HEK293 (cell line): ENCODE measurements at regions not wholly inside any gene's neighbourhood (a gene's known extent, or its start where the extent isn't known, plus 50 kb on each side); places are given as distances from the start of the nearest gene placed in this dataset.

ENCODE experiments used
- CTCF ChIA-PET: fragments of 350-600 bp; formaldehyde crosslinking; extraction: SDS; loops from one replicate; lab custom pipeline; 2021; ENCODE audit warnings: antibody characterized with exemption; lab: Yijun Ruan, JAX
- POLR2A ChIA-PET: fragments of 300-600 bp; formaldehyde crosslinking; extraction: SDS; loops from one replicate; lab custom pipeline; 2020; ENCODE audit warnings: antibody characterized with exemption, inconsistent platforms; lab: Yijun Ruan, JAX
- H3K27ac ChIP-seq: fragments of 200-500 bp; sonication (Bioruptor generic); 2 replicates; pipeline ENCODE4 v1.5.1; 2014; ENCODE audit warnings: low read depth, low read length, control low read depth, inconsistent platforms; ENCODE audit errors: extremely low read depth
- H3K36me3 ChIP-seq, 2 experiments: fragments of 200-500 bp in 1 of 2; sonication (Bioruptor generic) in 1 of 2; 1 replicate in 1 of 2; 2 replicates in 1 of 2; pipeline ENCODE4 v1.5.1; 2014 to 2017; ENCODE audit warnings: inconsistent platforms in 2 of 2, low read length in 2 of 2; ENCODE audit not compliant: control insufficient read depth in 2 of 2, insufficient read depth in 1 of 2
- H3K4me1 ChIP-seq: fragments of 200-500 bp; sonication (Bioruptor generic); 2 replicates; pipeline ENCODE4 v1.5.1; 2014; ENCODE audit warnings: mild to moderate bottlenecking, low read length, inconsistent platforms; ENCODE audit not compliant: control insufficient read depth, insufficient read depth
- H3K4me3 ChIP-seq: 2 replicates; pipeline ENCODE4 v1.5.1; 2011; ENCODE audit warnings: low read depth, mild to moderate bottlenecking, control low read depth, low read length, moderate library complexity
- H3K9me3 ChIP-seq: fragments of 200-500 bp; sonication (Bioruptor generic); 2 replicates; pipeline ENCODE4 v1.5.1; 2014; ENCODE audit warnings: low read depth, low read length, inconsistent platforms; ENCODE audit not compliant: control insufficient read depth, insufficient read depth
- GLI2 ChIP-seq: fragments of 450-650 bp; formaldehyde crosslinking; IDR thresholded peaks from 2 replicates; pipeline ENCODE4; 2017; ENCODE audit warnings: missing biosample characterization, missing genetic modification characterization, low read depth, borderline replicate concordance
- KLF16 ChIP-seq: fragments of 450-650 bp; formaldehyde crosslinking; IDR thresholded peaks from 2 replicates; pipeline ENCODE4 v1.5.1; 2017; ENCODE audit warnings: missing biosample characterization, missing genetic modification characterization
- RBAK ChIP-seq: fragments of 450-650 bp; formaldehyde crosslinking; IDR thresholded peaks from 2 replicates; pipeline ENCODE4 v1.5.1; 2016; ENCODE audit warnings: missing biosample characterization, missing genetic modification characterization
- SALL2 ChIP-seq: fragments of 450-650 bp; formaldehyde crosslinking; IDR thresholded peaks from 2 replicates; pipeline ENCODE4 v1.5.0; 2017; ENCODE audit warnings: missing biosample characterization, mild to moderate bottlenecking, missing genetic modification characterization, borderline replicate concordance
- SETDB1 ChIP-seq: IDR thresholded peaks from one replicate; pipeline ENCODE4 v1.6.1; 2017; ENCODE audit warnings: mild to moderate bottlenecking, low read length, moderate library complexity, mixed read lengths; ENCODE audit not compliant: insufficient read length
- ZBTB21 ChIP-seq: fragments of 450-650 bp; formaldehyde crosslinking; IDR thresholded peaks from 2 replicates; pipeline ENCODE4 v1.5.1; 2017; ENCODE audit warnings: missing biosample characterization, missing genetic modification characterization
- ZBTB7A ChIP-seq: fragments of 450-650 bp; formaldehyde crosslinking; IDR thresholded peaks from 2 replicates; pipeline ENCODE4 v1.5.1; 2016; ENCODE audit warnings: low read depth, missing biosample characterization, missing genetic modification characterization
- ZFP41 ChIP-seq: fragments of 450-650 bp; formaldehyde crosslinking; IDR thresholded peaks from 2 replicates; pipeline ENCODE4 v1.5.1; 2016; ENCODE audit warnings: missing biosample characterization, missing genetic modification characterization, borderline replicate concordance
- ZNF140 ChIP-seq: fragments of 450-650 bp; formaldehyde crosslinking; IDR thresholded peaks from 2 replicates; pipeline ENCODE4 v1.5.1; 2016; ENCODE audit warnings: missing biosample characterization, missing genetic modification characterization
- ZNF214 ChIP-seq: fragments of 450-650 bp; formaldehyde crosslinking; IDR thresholded peaks from 2 replicates; pipeline ENCODE4 v1.5.1; 2017; ENCODE audit warnings: missing biosample characterization, mild to moderate bottlenecking, missing genetic modification characterization, borderline replicate concordance
- ZNF248 ChIP-seq: fragments of 450-650 bp; formaldehyde crosslinking; IDR thresholded peaks from 2 replicates; pipeline ENCODE4 v1.5.1; 2017; ENCODE audit warnings: missing biosample characterization, missing genetic modification characterization
- ZNF350 ChIP-seq: fragments of 450-650 bp; formaldehyde crosslinking; IDR thresholded peaks from 2 replicates; pipeline ENCODE4 v1.5.0; 2017; ENCODE audit warnings: missing biosample characterization, mild to moderate bottlenecking, missing genetic modification characterization
- ZNF426 ChIP-seq: fragments of 450-650 bp; formaldehyde crosslinking; IDR thresholded peaks from 2 replicates; pipeline ENCODE4 v1.5.1; 2017; ENCODE audit warnings: missing biosample characterization, missing genetic modification characterization, mild to moderate bottlenecking, inconsistent platforms, moderate library complexity
- ZNF514 ChIP-seq: fragments of 450-650 bp; formaldehyde crosslinking; IDR thresholded peaks from 2 replicates; pipeline ENCODE4 v1.5.1; 2016; ENCODE audit warnings: missing biosample characterization, missing genetic modification characterization
- ZNF548 ChIP-seq: fragments of 450-650 bp; formaldehyde crosslinking; IDR thresholded peaks from 2 replicates; pipeline ENCODE4 v1.5.1; 2016; ENCODE audit warnings: missing biosample characterization, missing genetic modification characterization
- ZNF555 ChIP-seq: fragments of 450-650 bp; formaldehyde crosslinking; conservative IDR thresholded peaks from 2 replicates; pipeline ENCODE4 v1.5.1; 2017; ENCODE audit warnings: missing biosample characterization, mild to moderate bottlenecking, missing genetic modification characterization, inconsistent platforms
- ZNF585B ChIP-seq: fragments of 450-650 bp; formaldehyde crosslinking; IDR thresholded peaks from 2 replicates; pipeline ENCODE4 v1.5.1; 2016; ENCODE audit warnings: missing biosample characterization, missing genetic modification characterization
- ZNF596 ChIP-seq: fragments of 450-650 bp; IDR thresholded peaks from 2 replicates; pipeline ENCODE4 v1.5.0; 2018; ENCODE audit warnings: missing biosample characterization, mild to moderate bottlenecking, missing genetic modification characterization, moderate library complexity
- ZNF623 ChIP-seq: fragments of 450-650 bp; formaldehyde crosslinking; IDR thresholded peaks from 2 replicates; pipeline ENCODE4 v1.5.1; 2016; ENCODE audit warnings: missing biosample characterization, missing genetic modification characterization
- ZNF677 ChIP-seq: fragments of 450-650 bp; IDR thresholded peaks from 2 replicates; pipeline ENCODE4 v1.5.0; 2018; ENCODE audit warnings: missing biosample characterization, mild to moderate bottlenecking, missing genetic modification characterization, moderate library complexity
- ZNF701 ChIP-seq: fragments of 450-650 bp; formaldehyde crosslinking; IDR thresholded peaks from 2 replicates; pipeline ENCODE4 v1.5.1; 2016; ENCODE audit warnings: missing biosample characterization, missing genetic modification characterization
- ZNF792 ChIP-seq: fragments of 450-650 bp; formaldehyde crosslinking; IDR thresholded peaks from 2 replicates; pipeline ENCODE4 v1.5.1; 2016; ENCODE audit warnings: missing biosample characterization, missing genetic modification characterization
- ZSCAN23 ChIP-seq: fragments of 450-650 bp; formaldehyde crosslinking; IDR thresholded peaks from 2 replicates; pipeline ENCODE4 v1.5.1; 2016; ENCODE audit warnings: missing biosample characterization, missing genetic modification characterization
- TF ChIP-seq, protein P1 (sequence below): fragments of 450-650 bp; formaldehyde crosslinking; IDR thresholded peaks from 2 replicates; pipeline ENCODE4 v1.5.1; 2016; ENCODE audit warnings: missing biosample characterization, missing genetic modification characterization, borderline replicate concordance
- TF ChIP-seq, protein P2 (sequence below): fragments of 450-650 bp; formaldehyde crosslinking; IDR thresholded peaks from 2 replicates; pipeline ENCODE4 v1.5.1; 2016; ENCODE audit warnings: missing biosample characterization, missing genetic modification characterization
- TF ChIP-seq, protein P3 (sequence below): fragments of 450-650 bp; formaldehyde crosslinking; optimal IDR thresholded peaks from 2 replicates; pipeline ENCODE3; 2016; ENCODE audit warnings: missing biosample characterization, mild to moderate bottlenecking, missing genetic modification characterization
- TF ChIP-seq, protein P4 (sequence below): fragments of 450-650 bp; formaldehyde crosslinking; IDR thresholded peaks from 2 replicates; pipeline ENCODE4 v1.5.1; 2016; ENCODE audit warnings: missing biosample characterization, missing genetic modification characterization

GRCh38 chr1:221451741-221452140 is 290.1 kb downstream of the DUSP10 start:
- CTCF ChIA-PET = no interaction called here
- POLR2A ChIA-PET = no interaction called here
- Histone ChIP-seq H3K4me1 (no peaks in the 10 kb centered on the region), H3K9me3 (no peaks in the 10 kb centered on the region), H3K4me3 (no peak overlapping the region), H3K27ac (no peak overlapping the region), H3K36me3 (no peaks in the 10 kb centered on the region)
- TF ChIP-seq ZNF248 (no peak), ZNF140 (tag by site-specific recombination) (no peak), ZNF677 (tag by site-specific recombination) (no peak), ZNF426 (tag by site-specific recombination) (no peak), ZNF623 (no peak), ZSCAN23 (tag by site-specific recombination) (no peak), KLF16 (tag by site-specific recombination) (no peak), ZNF350 (tag by site-specific recombination) (no peak), ZNF548 (tag by site-specific recombination) (no peak), ZNF792 (tag by site-specific recombination) (no peak), SETDB1 (no peak), ZNF596 (tag by site-specific recombination) (no peak), ZBTB21 (no peak), ZFP41 (no peak), ZNF514 (tag by site-specific recombination) (no peak), ZNF585B (tag by site-specific recombination) (no peak), ZNF555 (no peak), RBAK (tag by site-specific recombination) (no peak)
- TF ChIP-seq, protein P1, sequence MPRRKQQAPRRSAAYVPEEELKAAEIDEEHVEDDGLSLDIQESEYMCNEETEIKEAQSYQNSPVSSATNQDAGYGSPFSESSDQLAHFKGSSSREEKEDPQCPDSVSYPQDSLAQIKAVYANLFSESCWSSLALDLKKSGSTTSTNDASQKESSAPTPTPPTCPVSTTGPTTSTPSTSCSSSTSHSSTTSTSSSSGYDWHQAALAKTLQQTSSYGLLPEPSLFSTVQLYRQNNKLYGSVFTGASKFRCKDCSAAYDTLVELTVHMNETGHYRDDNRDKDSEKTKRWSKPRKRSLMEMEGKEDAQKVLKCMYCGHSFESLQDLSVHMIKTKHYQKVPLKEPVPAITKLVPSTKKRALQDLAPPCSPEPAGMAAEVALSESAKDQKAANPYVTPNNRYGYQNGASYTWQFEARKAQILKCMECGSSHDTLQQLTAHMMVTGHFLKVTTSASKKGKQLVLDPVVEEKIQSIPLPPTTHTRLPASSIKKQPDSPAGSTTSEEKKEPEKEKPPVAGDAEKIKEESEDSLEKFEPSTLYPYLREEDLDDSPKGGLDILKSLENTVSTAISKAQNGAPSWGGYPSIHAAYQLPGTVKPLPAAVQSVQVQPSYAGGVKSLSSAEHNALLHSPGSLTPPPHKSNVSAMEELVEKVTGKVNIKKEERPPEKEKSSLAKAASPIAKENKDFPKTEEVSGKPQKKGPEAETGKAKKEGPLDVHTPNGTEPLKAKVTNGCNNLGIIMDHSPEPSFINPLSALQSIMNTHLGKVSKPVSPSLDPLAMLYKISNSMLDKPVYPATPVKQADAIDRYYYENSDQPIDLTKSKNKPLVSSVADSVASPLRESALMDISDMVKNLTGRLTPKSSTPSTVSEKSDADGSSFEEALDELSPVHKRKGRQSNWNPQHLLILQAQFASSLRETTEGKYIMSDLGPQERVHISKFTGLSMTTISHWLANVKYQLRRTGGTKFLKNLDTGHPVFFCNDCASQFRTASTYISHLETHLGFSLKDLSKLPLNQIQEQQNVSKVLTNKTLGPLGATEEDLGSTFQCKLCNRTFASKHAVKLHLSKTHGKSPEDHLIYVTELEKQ (tag by site-specific recombination) = no peak
- TF ChIP-seq, protein P2, sequence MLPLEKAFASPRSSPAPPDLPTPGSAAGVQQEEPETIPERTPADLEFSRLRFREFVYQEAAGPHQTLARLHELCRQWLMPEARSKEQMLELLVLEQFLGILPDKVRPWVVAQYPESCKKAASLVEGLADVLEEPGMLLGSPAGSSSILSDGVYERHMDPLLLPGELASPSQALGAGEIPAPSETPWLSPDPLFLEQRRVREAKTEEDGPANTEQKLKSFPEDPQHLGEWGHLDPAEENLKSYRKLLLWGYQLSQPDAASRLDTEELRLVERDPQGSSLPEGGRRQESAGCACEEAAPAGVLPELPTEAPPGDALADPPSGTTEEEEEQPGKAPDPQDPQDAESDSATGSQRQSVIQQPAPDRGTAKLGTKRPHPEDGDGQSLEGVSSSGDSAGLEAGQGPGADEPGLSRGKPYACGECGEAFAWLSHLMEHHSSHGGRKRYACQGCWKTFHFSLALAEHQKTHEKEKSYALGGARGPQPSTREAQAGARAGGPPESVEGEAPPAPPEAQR = no peak

DNA sequence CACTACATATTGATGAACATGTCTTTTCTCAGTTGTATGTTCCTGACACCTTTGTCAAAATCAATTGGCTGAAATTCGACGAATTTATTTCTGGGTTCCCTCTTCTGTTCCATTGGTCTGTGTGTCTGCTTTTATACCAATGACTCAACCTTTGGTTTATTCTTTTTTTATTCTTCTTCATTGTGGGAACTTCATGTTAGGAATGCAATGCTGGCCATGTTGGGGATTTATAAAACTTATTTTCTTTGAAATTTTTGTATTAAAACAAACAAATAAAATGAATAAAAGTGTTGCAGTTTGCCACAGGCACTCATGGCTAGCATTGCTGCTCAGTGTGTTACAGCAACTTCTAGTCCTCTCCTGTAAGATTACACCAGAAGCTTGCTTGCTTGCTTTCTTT is 287.8 kb downstream of the DUSP10 start:
- ChIA-PET CTCF (no interaction called here), POLR2A (no interaction called here)
- Histone ChIP-seq H3K36me3 (no peaks in the 10 kb centered on the region), H3K9me3 (no peaks in the 10 kb centered on the region), H3K4me1 (no peaks in the 10 kb centered on the region), H3K4me3 (no peak overlapping the region), H3K27ac (no peak overlapping the region)
- no peak for TF ChIP-seq ZNF701 (tag by site-specific recombination)
- no peak for TF ChIP-seq SALL2 (tag by site-specific recombination)
- TF ChIP-seq ZNF214 = no peak
- TF ChIP-seq GLI2 (tag by site-specific recombination) = no peak
- TF ChIP-seq, protein P3, sequence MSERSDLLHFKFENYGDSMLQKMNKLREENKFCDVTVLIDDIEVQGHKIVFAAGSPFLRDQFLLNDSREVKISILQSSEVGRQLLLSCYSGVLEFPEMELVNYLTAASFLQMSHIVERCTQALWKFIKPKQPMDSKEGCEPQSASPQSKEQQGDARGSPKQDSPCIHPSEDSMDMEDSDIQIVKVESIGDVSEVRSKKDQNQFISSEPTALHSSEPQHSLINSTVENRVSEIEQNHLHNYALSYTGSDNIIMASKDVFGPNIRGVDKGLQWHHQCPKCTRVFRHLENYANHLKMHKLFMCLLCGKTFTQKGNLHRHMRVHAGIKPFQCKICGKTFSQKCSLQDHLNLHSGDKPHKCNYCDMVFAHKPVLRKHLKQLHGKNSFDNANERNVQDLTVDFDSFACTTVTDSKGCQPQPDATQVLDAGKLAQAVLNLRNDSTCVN (tag by site-specific recombination) = no peak
- TF ChIP-seq, protein P4, sequence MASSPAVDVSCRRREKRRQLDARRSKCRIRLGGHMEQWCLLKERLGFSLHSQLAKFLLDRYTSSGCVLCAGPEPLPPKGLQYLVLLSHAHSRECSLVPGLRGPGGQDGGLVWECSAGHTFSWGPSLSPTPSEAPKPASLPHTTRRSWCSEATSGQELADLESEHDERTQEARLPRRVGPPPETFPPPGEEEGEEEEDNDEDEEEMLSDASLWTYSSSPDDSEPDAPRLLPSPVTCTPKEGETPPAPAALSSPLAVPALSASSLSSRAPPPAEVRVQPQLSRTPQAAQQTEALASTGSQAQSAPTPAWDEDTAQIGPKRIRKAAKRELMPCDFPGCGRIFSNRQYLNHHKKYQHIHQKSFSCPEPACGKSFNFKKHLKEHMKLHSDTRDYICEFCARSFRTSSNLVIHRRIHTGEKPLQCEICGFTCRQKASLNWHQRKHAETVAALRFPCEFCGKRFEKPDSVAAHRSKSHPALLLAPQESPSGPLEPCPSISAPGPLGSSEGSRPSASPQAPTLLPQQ (tag by site-specific recombination) = no peak
- no peak for TF ChIP-seq ZBTB7A
